Central memory CD8-positive, alpha-beta T cell (primary cell): ENCODE measurements at regions not wholly inside any gene's neighbourhood (a gene's known extent, or its start where the extent isn't known, plus 50 kb on each side); places are given as distances from the start of the nearest gene placed in this dataset.

Source experiments
- ATAC-seq: fragments of 150-1000 bp; cut with Tn5 transposase; replicated peaks from 2 replicates; pipeline ENCODE4 v1.10.0; 2022; ENCODE audit warnings: mild to moderate bottlenecking, moderate FRiP score, moderate number of reproducible peaks; ENCODE audit not compliant: poor library complexity, severe bottlenecking; ENCODE audit errors: extremely low read depth
- DNase-seq, 2 donors: peaks; one replicate each; pipeline ENCODE4 v3.0.0; 2021; ENCODE audit warnings: low spot score in 2 of 2
- H3K27ac Mint-ChIP-seq: one replicate; pipeline ENCODE4 v1.8.0; 2022; ENCODE audit warnings: low read depth, mild to moderate bottlenecking, moderate library complexity, mixed read lengths
- H3K27me3 Mint-ChIP-seq: one replicate; pipeline ENCODE4 v1.8.0; 2022; ENCODE audit warnings: mixed read lengths
- H3K36me3 Mint-ChIP-seq: one replicate; pipeline ENCODE4 v1.8.0; 2022; ENCODE audit warnings: mild to moderate bottlenecking, moderate library complexity, mixed read lengths; ENCODE audit not compliant: insufficient read depth
- H3K4me1 Mint-ChIP-seq: one replicate; pipeline ENCODE4 v1.8.0; 2022; ENCODE audit warnings: mixed read lengths
- H3K4me3 Mint-ChIP-seq: one replicate; pipeline ENCODE4 v1.8.0; 2022; ENCODE audit warnings: mild to moderate bottlenecking, moderate library complexity, mixed read lengths
- H3K9me3 Mint-ChIP-seq: one replicate; pipeline ENCODE4 v1.8.0; 2022; ENCODE audit warnings: mixed read lengths

GRCh38 chr5:39485079-39485478 lies 60.3 kb upstream of the DAB2 start:
- Mint-ChIP-seq H3K27me3 (peaks cover 17% of the 10 kb centered on the region), H3K36me3 (no peaks in the 10 kb centered on the region), H3K4me1 (no peaks in the 10 kb centered on the region), H3K4me3 (no peak overlapping the region), H3K27ac (no peak overlapping the region), H3K9me3 (peaks cover 6% of the 10 kb centered on the region)
- no peak for ATAC-seq
- no peak for DNase-seq

DNA sequence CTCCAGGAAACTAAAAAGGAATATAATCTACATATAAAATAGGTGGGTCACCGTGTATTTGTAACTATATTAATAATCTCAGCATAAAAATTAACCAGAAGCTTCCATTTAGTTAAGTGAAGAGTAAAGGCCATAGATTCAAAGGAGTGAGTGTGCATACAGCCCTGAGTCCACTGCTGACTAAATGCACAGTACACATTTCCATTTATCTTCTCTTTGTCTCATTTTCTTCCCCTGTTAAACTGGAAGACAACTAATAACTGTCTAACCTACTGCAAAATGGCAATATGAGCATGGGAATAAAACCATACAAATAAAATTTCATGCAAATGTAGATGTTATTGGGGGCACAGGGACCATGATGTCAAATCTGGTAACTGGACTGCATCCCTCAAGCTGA lies 59.9 kb upstream of the DAB2 start:
- Mint-ChIP-seq H3K36me3 (no peaks in the 10 kb centered on the region), H3K9me3 (peaks cover 4% of the 10 kb centered on the region), H3K4me1 (no peaks in the 10 kb centered on the region), H3K4me3 (no peak overlapping the region), H3K27ac (no peak overlapping the region), H3K27me3 (peaks cover 13% of the 10 kb centered on the region)
- no peak for ATAC-seq
- no peak for DNase-seq

GRCh38 chr5:39482098-39482497 lies 57.3 kb upstream of the DAB2 start:
- no peak overlapping the region for H3K4me3 Mint-ChIP-seq
- no peaks in the 10 kb centered on the region for H3K36me3 Mint-ChIP-seq
- no peaks in the 10 kb centered on the region for H3K9me3 Mint-ChIP-seq
- no peaks in the 10 kb centered on the region for H3K4me1 Mint-ChIP-seq
- no peak for ATAC-seq
- DNase-seq: no peak
- no peak overlapping the region for H3K27ac Mint-ChIP-seq
- H3K27me3 Mint-ChIP-seq: peaks cover 8% of the 10 kb centered on the region

DNA sequence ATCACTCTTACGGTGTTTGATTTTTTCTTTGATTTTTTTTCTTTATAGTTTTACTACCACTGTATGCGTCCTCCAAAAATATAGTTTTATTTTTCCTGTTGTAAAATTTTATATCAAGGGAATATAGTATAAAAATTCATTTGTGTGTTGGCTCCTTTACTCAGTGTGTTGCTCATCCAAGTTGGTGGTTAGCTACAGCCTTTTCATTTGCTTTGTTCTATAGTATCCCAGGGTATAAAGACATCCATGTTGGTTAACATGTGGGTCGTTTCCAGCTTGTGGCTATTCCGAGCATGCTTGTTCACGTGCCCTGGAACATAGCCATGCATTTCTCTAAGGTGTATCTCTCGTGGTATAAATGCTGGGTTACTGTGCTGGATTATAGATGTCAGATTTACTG lies 54.8 kb upstream of the DAB2 start:
- Mint-ChIP-seq H3K4me3 (no peak overlapping the region), H3K36me3 (peaks cover 2% of the 10 kb centered on the region), H3K27ac (no peak overlapping the region), H3K27me3 (peaks cover 17% of the 10 kb centered on the region), H3K4me1 (no peaks in the 10 kb centered on the region), H3K9me3 (no peaks in the 10 kb centered on the region)
- ATAC-seq: no peak
- DNase-seq: no peak

GRCh38 chr5:39478863-39479262 lies 54.1 kb upstream of the DAB2 start:
- DNase-seq: no peak
- H3K9me3 Mint-ChIP-seq: no peaks in the 10 kb centered on the region
- H3K4me3 Mint-ChIP-seq: no peak overlapping the region
- no peak overlapping the region for H3K27ac Mint-ChIP-seq
- H3K27me3 Mint-ChIP-seq: peaks cover 22% of the 10 kb centered on the region
- H3K4me1 Mint-ChIP-seq: no peaks in the 10 kb centered on the region
- ATAC-seq: no peak
- H3K36me3 Mint-ChIP-seq: peaks cover 2% of the 10 kb centered on the region

DNA sequence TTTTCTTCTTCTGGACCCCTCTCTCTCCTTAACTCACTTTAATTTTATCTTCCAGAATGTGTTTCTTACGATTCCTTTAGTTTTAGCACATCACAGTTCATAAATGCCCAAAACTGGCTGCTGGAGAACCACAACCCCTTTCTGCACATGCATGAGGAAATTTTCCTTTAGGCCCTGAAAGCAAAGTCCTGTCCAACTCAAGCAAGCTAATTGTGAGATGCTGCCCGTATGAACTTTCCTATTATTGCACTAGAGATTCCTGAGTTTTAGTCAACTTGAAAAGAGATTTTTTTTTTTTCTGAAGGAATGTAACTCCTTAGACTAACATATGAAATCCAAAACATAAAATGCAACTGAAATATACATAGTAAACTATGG lies 52.1 kb upstream of the DAB2 start:
- DNase-seq: no peak
- no peaks in the 10 kb centered on the region for H3K9me3 Mint-ChIP-seq
- H3K27ac Mint-ChIP-seq: no peak overlapping the region
- peaks cover 28% of the 10 kb centered on the region for H3K27me3 Mint-ChIP-seq
- H3K4me3 Mint-ChIP-seq: no peak overlapping the region
- H3K36me3 Mint-ChIP-seq: peaks cover 2% of the 10 kb centered on the region
- H3K4me1 Mint-ChIP-seq: no peaks in the 10 kb centered on the region
- ATAC-seq: no peak

DNA sequence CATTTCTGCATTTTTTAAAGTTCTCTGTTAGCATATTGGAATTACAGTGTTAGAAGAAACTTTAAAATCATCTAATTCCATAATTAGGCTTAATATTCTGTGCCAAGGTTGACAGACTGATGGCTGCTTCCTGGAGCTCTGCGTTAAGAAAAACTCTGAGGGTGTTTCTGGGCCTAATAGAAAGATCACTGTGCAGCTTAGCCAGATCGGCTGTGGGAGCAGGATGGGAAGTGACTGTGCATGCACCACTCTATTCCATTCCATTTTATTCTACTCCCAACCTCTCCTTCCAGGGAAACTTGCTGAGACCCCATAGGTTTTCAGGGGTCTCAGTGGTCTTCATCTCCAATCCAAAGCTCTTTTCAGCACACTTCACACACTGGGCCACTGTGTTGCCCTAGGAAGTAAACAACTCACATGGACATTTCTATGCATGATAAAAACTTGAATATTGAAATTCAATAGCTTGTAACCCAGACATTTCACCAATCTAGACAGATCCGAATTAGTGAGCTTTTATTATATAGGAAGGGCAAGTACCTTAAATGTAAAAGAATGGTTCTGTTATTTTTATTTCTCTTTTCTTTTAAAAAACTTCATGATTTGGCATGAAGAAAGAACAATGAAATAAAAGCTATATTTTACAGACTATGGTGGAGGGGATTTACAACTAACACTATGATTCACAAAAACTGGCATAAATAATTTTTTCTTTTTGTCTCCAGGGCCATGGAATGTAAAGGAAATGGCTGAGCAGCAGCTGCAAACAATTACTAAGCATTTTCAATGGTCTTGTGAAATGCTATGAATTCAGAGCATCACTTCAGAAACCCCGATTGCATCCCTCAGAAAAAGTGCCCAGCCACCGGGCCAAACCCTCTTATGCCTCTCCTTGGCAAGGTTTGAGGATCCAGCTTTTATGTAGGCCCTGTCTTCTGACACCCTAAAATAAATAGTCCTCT lies 51.4 kb upstream of the DAB2 start:
- Mint-ChIP-seq H3K4me1 (no peaks in the 10 kb centered on the region), H3K4me3 (no peak overlapping the region), H3K27me3 (peaks cover 25% of the 10 kb centered on the region), H3K36me3 (peaks cover 2% of the 10 kb centered on the region), H3K27ac (no peak overlapping the region), H3K9me3 (no peaks in the 10 kb centered on the region)
- no peak for DNase-seq
- ATAC-seq: no peak

- ATAC-seq (no peak), DNase-seq (no peak)
- no peaks in the 10 kb centered on the region for H3K4me1 Mint-ChIP-seq
- H3K36me3 Mint-ChIP-seq: peaks cover 2% of the 10 kb centered on the region
- H3K4me3 Mint-ChIP-seq: no peak overlapping the region
- H3K27ac Mint-ChIP-seq: no peak overlapping the region
- H3K27me3 Mint-ChIP-seq: peaks cover 29% of the 10 kb centered on the region
- H3K9me3 Mint-ChIP-seq: no peaks in the 10 kb centered on the region
These were observed 50.4 kb upstream of the DAB2 start for GRCh38 chr5:39475159-39475571.
